ENCODE measurements at regions not wholly inside any gene's neighbourhood (a gene's known extent, or its start where the extent isn't known, plus 50 kb on each side); places are given as distances from the start of the nearest gene placed in this dataset.

DNA sequence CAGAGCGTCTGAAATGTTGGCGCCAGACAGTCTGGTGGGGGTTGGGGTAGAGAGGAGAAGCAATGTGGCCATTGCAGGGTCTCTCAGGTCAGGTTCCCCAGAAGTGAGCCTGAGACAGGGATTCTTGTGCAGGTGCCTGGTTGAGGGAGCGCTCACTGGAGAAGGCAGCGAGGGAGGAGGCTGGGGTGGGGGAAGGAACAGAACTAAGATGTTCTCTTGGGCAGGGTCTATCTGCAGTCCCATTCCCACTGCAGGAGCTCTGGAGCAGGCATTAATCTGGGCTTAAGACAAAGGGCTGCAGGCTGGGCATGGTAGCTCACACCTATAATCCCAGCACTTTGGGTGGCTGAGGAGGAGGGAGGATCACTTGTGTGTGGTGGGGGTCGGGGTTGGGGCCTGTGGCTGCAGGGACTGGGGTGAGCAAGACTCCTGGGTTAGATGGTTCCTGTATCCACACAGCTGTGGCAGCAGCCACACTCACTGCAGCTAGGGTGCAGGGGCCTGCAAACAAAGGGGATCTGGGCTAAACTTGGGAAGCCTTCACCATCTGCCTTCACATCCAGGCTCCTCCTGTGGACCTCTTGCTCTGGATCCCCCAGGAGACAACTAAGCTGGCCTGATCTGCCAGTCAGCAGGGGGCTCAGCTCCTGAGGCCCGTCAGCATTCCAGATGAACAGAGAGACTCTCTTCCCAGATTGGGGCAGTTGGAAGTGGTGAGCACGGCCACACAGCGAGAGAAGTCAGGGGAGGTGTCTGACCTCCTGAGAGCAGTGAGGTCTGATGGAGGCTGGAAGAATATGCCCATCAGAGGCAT, 172.5 kb downstream of the ABHD5 start:
- Histone ChIP-seq H3K9me3 (ENCODE audit: low read depth) (no peaks in the 10 kb centered on the region), H3K4me2 (no peak overlapping the region), H3K4me1 (ENCODE audit: insufficient read depth) (peaks cover 20% of the 10 kb centered on the region), H3K36me3 (replicated peaks; ENCODE audit: insufficient read depth, low read depth) (no peaks in the 10 kb centered on the region), H3K4me3 (no peak overlapping the region), H3K9me2 (replicated peaks; ENCODE audit: insufficient read depth) (no peaks in the 10 kb centered on the region), H3K79me2 (no peaks in the 10 kb centered on the region), H4K20me1 (ENCODE audit: insufficient read depth, poor library complexity, severe bottlenecking) (no peaks in the 10 kb centered on the region), H2AFZ (no peak overlapping the region), H3K27me3 (no peaks in the 10 kb centered on the region), H3K27ac (no peak overlapping the region)
- 89% methylated on average over 8 of the region's 8 CpGs for WGBS (ENCODE audit: low lambda C conversion rate, missing lambda C conversion rate)
- DNase-seq (ENCODE audit: low spot score), result no peak
- TF ChIP-seq EZH2phosphoT487 (IDR thresholded peaks at IDR 0.05; ENCODE audit: low read depth, severe bottlenecking, unreplicated experiment) (no peak), EZH2 (IDR thresholded peaks at IDR 0.05; ENCODE audit: borderline replicate concordance) (no peak)
- TF ChIP-seq, protein P1, sequence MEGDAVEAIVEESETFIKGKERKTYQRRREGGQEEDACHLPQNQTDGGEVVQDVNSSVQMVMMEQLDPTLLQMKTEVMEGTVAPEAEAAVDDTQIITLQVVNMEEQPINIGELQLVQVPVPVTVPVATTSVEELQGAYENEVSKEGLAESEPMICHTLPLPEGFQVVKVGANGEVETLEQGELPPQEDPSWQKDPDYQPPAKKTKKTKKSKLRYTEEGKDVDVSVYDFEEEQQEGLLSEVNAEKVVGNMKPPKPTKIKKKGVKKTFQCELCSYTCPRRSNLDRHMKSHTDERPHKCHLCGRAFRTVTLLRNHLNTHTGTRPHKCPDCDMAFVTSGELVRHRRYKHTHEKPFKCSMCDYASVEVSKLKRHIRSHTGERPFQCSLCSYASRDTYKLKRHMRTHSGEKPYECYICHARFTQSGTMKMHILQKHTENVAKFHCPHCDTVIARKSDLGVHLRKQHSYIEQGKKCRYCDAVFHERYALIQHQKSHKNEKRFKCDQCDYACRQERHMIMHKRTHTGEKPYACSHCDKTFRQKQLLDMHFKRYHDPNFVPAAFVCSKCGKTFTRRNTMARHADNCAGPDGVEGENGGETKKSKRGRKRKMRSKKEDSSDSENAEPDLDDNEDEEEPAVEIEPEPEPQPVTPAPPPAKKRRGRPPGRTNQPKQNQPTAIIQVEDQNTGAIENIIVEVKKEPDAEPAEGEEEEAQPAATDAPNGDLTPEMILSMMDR (IDR thresholded peaks at IDR 0.05; ENCODE audit: poor library complexity), result no peak

DNA sequence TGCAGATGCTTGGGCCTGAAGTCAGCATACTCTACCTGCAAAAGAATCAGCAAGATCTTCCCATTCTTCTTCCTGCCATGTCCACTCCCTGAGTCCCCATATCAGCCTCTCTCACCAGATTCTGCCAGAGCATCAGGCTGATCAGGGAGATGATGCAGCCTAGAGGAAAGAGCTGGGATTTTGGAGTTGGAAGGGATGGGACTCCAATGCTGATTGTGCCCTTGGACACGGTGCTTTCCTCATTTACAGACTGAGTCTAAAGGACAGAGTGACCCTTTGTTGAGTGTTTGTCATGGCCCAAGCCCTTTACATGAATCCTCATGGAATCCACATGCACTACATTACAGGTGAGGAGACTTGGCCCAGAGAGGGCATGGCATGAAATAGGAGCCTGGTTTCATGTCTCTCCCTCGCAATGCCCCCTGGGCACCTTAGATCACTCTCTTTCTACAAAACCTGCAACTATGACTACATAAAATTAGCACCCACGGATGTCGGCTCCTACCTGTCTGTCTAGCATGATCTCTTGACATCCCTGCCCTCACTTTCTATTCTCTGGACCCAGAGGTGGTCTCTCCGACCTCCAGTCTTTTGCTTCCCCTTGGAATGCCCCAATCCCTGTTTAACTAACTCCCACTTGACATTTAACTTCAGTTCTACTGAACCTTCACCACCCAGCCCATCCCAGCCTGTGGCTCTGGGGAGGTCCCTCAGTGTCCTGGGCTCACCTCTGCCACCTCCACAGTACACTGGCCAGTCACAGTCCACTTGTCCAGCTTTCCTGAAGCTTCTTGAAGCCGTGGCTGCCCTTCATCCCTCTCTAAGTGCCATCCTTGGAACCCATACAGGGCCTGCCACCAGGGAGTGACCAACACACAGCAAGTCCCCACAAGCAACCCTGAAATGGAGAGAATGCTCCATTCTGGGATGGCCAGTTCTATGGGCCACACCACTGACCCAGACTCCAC, 173.5 kb downstream of the ABHD5 start:
- WGBS (ENCODE audit: low lambda C conversion rate, missing lambda C conversion rate), result 72% methylated on average over 6 of the region's 6 CpGs
- Histone ChIP-seq H3K4me2 (no peak overlapping the region), H3K79me2 (no peaks in the 10 kb centered on the region), H3K4me3 (no peak overlapping the region), H3K4me1 (ENCODE audit: insufficient read depth) (peaks cover 20% of the 10 kb centered on the region), H3K36me3 (replicated peaks; ENCODE audit: insufficient read depth, low read depth) (no peaks in the 10 kb centered on the region), H3K9me2 (replicated peaks; ENCODE audit: insufficient read depth) (no peaks in the 10 kb centered on the region), H3K27me3 (no peaks in the 10 kb centered on the region), H2AFZ (no peak overlapping the region), H3K9me3 (ENCODE audit: low read depth) (no peaks in the 10 kb centered on the region), H4K20me1 (ENCODE audit: insufficient read depth, poor library complexity, severe bottlenecking) (no peaks in the 10 kb centered on the region), H3K27ac (no peak overlapping the region)
- TF ChIP-seq EZH2phosphoT487 (IDR thresholded peaks at IDR 0.05; ENCODE audit: low read depth, severe bottlenecking, unreplicated experiment), result no peak
- TF ChIP-seq, protein P1 (IDR thresholded peaks at IDR 0.05; ENCODE audit: poor library complexity), result no peak
- TF ChIP-seq EZH2 (IDR thresholded peaks at IDR 0.05; ENCODE audit: borderline replicate concordance), result no peak
- DNase-seq (ENCODE audit: low spot score), result no peak

DNA sequence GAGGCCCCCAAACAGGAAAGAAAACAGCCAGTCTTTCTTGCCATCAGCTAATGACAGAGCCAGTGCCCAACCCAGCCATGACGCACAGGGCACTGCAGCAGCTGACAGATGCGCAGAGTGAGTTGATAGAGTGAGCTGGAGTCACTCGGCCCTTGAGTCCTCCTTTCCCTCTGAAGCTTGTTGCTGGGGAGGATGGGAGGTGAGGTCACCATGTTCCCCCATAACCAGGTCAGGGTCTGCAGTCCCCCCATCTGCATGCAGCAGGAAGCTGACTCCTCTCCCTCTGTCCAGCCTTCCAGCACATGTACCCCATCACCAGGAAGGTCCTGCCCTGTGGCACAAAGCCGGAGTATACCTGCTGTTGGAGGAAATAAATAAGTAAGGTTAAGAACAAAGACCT, 174.6 kb downstream of the ABHD5 start:
- H3K36me3 ChIP-seq (replicated peaks; ENCODE audit: insufficient read depth, low read depth), result no peaks in the 10 kb centered on the region
- H3K27me3 ChIP-seq, result no peaks in the 10 kb centered on the region
- H3K79me2 ChIP-seq, result no peaks in the 10 kb centered on the region
- peaks cover 27% of the 10 kb centered on the region for H3K4me1 ChIP-seq (ENCODE audit: insufficient read depth)
- no peak overlapping the region for H3K4me3 ChIP-seq
- no peak for DNase-seq (ENCODE audit: low spot score)
- H3K27ac ChIP-seq, result peak overlapping the region; percentile 70
- no peak overlapping the region for H3K4me2 ChIP-seq
- H4K20me1 ChIP-seq (ENCODE audit: insufficient read depth, poor library complexity, severe bottlenecking), result no peaks in the 10 kb centered on the region
- no peak overlapping the region for H2AFZ ChIP-seq
- H3K9me2 ChIP-seq (replicated peaks; ENCODE audit: insufficient read depth), result no peaks in the 10 kb centered on the region
- no peaks in the 10 kb centered on the region for H3K9me3 ChIP-seq (ENCODE audit: low read depth)
- no peak for TF ChIP-seq EZH2 (IDR thresholded peaks at IDR 0.05; ENCODE audit: borderline replicate concordance)
- TF ChIP-seq, protein P1 (IDR thresholded peaks at IDR 0.05; ENCODE audit: poor library complexity), result no peak
- TF ChIP-seq EZH2phosphoT487 (IDR thresholded peaks at IDR 0.05; ENCODE audit: low read depth, severe bottlenecking, unreplicated experiment), result no peak
- WGBS (ENCODE audit: low lambda C conversion rate, missing lambda C conversion rate), result 95% methylated on average over 4 of the region's 4 CpGs

Measured in hepatocyte (in vitro differentiated cells).